ENCODE measurements at regions not wholly inside any gene's neighbourhood (a gene's known extent, or its start where the extent isn't known, plus 50 kb on each side); places are given as distances from the start of the nearest gene placed in this dataset.

GRCh38 chr2:8451273-8451672 is 230.6 kb upstream of the ID2 start:
- TF ChIP-seq CTCF (conservative IDR thresholded peaks at IDR 0.05; ENCODE audit: low read length) = no peak
- no peak for TF ChIP-seq EZH2phosphoT487 (IDR thresholded peaks at IDR 0.05; ENCODE audit: borderline replicate concordance)

Measured in Loucy (cell line).